ENCODE measurements at regions not wholly inside any gene's neighbourhood (a gene's known extent, or its start where the extent isn't known, plus 50 kb on each side); places are given as distances from the start of the nearest gene placed in this dataset.

- no peak for TF ChIP-seq CHD1 (IDR thresholded peaks at IDR 0.05; ENCODE audit: low read depth, low read length)
- TF ChIP-seq CTCF (IDR thresholded peaks at IDR 0.05 in 2 of 3, conservative IDR thresholded peaks at IDR 0.05 in 1 of 3; ENCODE audit: control insufficient read depth in 2 of 3, extremely low read depth in 1 of 3, insufficient read depth in 1 of 3, low read depth in 3 of 3, low read length in 3 of 3): no peak
- TF ChIP-seq HDAC2 (IDR thresholded peaks at IDR 0.05): no peak
- no peak for TF ChIP-seq SMC3 (IDR thresholded peaks at IDR 0.05; ENCODE audit: borderline replicate concordance, low read length)
- TF ChIP-seq EZH2 (IDR thresholded peaks at IDR 0.05; ENCODE audit: borderline replicate concordance, control insufficient read depth, low read depth, low read length): no peak
- TF ChIP-seq ZZZ3 (IDR thresholded peaks at IDR 0.05; ENCODE audit: control insufficient read depth, insufficient read length, low read depth): no peak
Measured at GRCh38 chr17:54257440-54257839, 434.7 kb downstream of the KIF2B start.

All from GM12878 (cell line).